ENCODE measurements at regions not wholly inside any gene's neighbourhood (a gene's known extent, or its start where the extent isn't known, plus 50 kb on each side); places are given as distances from the start of the nearest gene placed in this dataset.

DNA sequence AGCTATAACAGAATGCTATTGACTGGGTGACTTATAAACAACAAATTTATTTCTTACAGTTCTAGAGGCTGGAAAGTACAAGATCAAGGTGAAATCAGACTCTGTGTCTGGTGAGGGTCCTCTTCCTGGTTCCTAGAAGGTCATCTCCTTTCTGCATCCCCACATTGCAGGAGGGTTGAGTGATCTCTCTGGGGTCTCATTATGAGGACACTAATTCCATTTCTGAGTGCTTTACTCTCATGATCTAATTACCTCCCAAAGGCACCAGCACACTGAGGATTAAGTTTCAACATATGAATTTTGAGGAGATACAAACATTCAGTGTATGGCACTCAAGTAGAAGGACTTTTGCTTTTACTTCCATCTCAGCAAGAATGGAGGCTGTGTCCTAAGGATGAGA, 534.1 kb upstream of the KCNMB2 start:
- TF ChIP-seq, protein P1, sequence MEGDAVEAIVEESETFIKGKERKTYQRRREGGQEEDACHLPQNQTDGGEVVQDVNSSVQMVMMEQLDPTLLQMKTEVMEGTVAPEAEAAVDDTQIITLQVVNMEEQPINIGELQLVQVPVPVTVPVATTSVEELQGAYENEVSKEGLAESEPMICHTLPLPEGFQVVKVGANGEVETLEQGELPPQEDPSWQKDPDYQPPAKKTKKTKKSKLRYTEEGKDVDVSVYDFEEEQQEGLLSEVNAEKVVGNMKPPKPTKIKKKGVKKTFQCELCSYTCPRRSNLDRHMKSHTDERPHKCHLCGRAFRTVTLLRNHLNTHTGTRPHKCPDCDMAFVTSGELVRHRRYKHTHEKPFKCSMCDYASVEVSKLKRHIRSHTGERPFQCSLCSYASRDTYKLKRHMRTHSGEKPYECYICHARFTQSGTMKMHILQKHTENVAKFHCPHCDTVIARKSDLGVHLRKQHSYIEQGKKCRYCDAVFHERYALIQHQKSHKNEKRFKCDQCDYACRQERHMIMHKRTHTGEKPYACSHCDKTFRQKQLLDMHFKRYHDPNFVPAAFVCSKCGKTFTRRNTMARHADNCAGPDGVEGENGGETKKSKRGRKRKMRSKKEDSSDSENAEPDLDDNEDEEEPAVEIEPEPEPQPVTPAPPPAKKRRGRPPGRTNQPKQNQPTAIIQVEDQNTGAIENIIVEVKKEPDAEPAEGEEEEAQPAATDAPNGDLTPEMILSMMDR (IDR thresholded peaks at IDR 0.05; ENCODE audit: poor library complexity, severe bottlenecking), result no peak
- TF ChIP-seq EP300 (conservative IDR thresholded peaks at IDR 0.05; ENCODE audit: poor library complexity, severe bottlenecking), result no peak
- no peak for TF ChIP-seq RAD21 (conservative IDR thresholded peaks at IDR 0.05)
- no peak for TF ChIP-seq MXI1 (conservative IDR thresholded peaks at IDR 0.05; ENCODE audit: poor library complexity, severe bottlenecking)
- TF ChIP-seq TAF1 (IDR thresholded peaks at IDR 0.05; ENCODE audit: low read depth), result no peak
- no peak for TF ChIP-seq POLR2AphosphoS5 (IDR thresholded peaks at IDR 0.05)

Data from neural cell (in vitro differentiated cells).